ENCODE measurements at regions not wholly inside any gene's neighbourhood (a gene's known extent, or its start where the extent isn't known, plus 50 kb on each side); places are given as distances from the start of the nearest gene placed in this dataset.

- no peaks in the 10 kb centered on the region for H3K36me3 ChIP-seq (ENCODE audit: control insufficient read depth in 2 of 2, insufficient read depth in 1 of 2, low read length in 2 of 2)
- TF ChIP-seq ZIC2 (tag by site-specific recombination; IDR thresholded peaks at IDR 0.05) = 0 out of 2 replicates have a peak, but pooled peaks have one; percentile 31
- TF ChIP-seq ZNF274 (IDR thresholded peaks at IDR 0.05; ENCODE audit: low read length) = no peak
- no peak for TF ChIP-seq ZNF274 (tag by site-specific recombination; IDR thresholded peaks at IDR 0.05; ENCODE audit: borderline replicate concordance)
- POLR2A ChIA-PET = no interaction called here
- H3K4me1 ChIP-seq (ENCODE audit: control insufficient read depth, insufficient read depth, low read length) = 0 out of 2 replicates have a peak, but pooled peaks cover 2% of the 10 kb centered on the region
- no peak overlapping the region for H3K27ac ChIP-seq (ENCODE audit: extremely low read depth, low read depth, low read length)
- CTCF ChIA-PET = no interaction called here
- no peaks in the 10 kb centered on the region for H3K9me3 ChIP-seq (ENCODE audit: control insufficient read depth, insufficient read depth, low read depth, low read length)
- H3K4me3 ChIP-seq (ENCODE audit: low read depth, low read length) = no peak overlapping the region
These were observed 110.1 kb upstream of the FAR2 start for GRCh38 chr12:29039013-29039412.

- Histone ChIP-seq H3K9me3 (ENCODE audit: control insufficient read depth, insufficient read depth, low read depth, low read length) (no peaks in the 10 kb centered on the region), H3K27ac (ENCODE audit: extremely low read depth, low read depth, low read length) (no peak overlapping the region), H3K4me3 (ENCODE audit: low read depth, low read length) (no peak overlapping the region), H3K36me3 (ENCODE audit: control insufficient read depth in 2 of 2, insufficient read depth in 1 of 2, low read length in 2 of 2) (no peaks in the 10 kb centered on the region), H3K4me1 (ENCODE audit: control insufficient read depth, insufficient read depth, low read length) (0 out of 2 replicates have a peak, but pooled peaks cover 2% of the 10 kb centered on the region)
- no peak for TF ChIP-seq ZNF514 (tag by site-specific recombination; IDR thresholded peaks at IDR 0.05)
- TF ChIP-seq HIC1 (tag by site-specific recombination; IDR thresholded peaks at IDR 0.05) = peak; percentile 62
- 0 out of 2 replicates have a peak, but pooled peaks have one; percentile 13 for TF ChIP-seq ZBTB21 (tag by site-specific recombination; IDR thresholded peaks at IDR 0.05)
- peak; percentile 32; the same call in 1 of the 2 replicates for TF ChIP-seq ZEB2 (tag by site-specific recombination; IDR thresholded peaks at IDR 0.05)
- TF ChIP-seq ZBTB11 (tag by site-specific recombination; conservative IDR thresholded peaks at IDR 0.05; ENCODE audit: low read depth) = no peak
- TF ChIP-seq PRDM4 (tag by site-specific recombination; IDR thresholded peaks at IDR 0.05) = peak; percentile 51; the same call in 1 of the 2 replicates
- TF ChIP-seq TRIM28 (IDR thresholded peaks at IDR 0.05; ENCODE audit: borderline replicate concordance, low read length) = peak; percentile 46; the same call in 1 of the 2 replicates
- TF ChIP-seq, protein P1, sequence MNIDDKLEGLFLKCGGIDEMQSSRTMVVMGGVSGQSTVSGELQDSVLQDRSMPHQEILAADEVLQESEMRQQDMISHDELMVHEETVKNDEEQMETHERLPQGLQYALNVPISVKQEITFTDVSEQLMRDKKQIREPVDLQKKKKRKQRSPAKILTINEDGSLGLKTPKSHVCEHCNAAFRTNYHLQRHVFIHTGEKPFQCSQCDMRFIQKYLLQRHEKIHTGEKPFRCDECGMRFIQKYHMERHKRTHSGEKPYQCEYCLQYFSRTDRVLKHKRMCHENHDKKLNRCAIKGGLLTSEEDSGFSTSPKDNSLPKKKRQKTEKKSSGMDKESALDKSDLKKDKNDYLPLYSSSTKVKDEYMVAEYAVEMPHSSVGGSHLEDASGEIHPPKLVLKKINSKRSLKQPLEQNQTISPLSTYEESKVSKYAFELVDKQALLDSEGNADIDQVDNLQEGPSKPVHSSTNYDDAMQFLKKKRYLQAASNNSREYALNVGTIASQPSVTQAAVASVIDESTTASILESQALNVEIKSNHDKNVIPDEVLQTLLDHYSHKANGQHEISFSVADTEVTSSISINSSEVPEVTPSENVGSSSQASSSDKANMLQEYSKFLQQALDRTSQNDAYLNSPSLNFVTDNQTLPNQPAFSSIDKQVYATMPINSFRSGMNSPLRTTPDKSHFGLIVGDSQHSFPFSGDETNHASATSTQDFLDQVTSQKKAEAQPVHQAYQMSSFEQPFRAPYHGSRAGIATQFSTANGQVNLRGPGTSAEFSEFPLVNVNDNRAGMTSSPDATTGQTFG (tag by site-specific recombination; IDR thresholded peaks at IDR 0.05; ENCODE audit: borderline replicate concordance) = no peak
- TF ChIP-seq, protein P2, sequence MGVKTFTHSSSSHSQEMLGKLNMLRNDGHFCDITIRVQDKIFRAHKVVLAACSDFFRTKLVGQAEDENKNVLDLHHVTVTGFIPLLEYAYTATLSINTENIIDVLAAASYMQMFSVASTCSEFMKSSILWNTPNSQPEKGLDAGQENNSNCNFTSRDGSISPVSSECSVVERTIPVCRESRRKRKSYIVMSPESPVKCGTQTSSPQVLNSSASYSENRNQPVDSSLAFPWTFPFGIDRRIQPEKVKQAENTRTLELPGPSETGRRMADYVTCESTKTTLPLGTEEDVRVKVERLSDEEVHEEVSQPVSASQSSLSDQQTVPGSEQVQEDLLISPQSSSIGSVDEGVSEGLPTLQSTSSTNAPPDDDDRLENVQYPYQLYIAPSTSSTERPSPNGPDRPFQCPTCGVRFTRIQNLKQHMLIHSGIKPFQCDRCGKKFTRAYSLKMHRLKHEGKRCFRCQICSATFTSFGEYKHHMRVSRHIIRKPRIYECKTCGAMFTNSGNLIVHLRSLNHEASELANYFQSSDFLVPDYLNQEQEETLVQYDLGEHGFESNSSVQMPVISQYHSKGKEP (tag by site-specific recombination; IDR thresholded peaks at IDR 0.05) = peak; percentile 50; the same call in 1 of the 2 replicates
- no peak for TF ChIP-seq ZNF404 (tag by site-specific recombination; IDR thresholded peaks at IDR 0.05)
- peak; percentile 30; the same call in 1 of the 2 replicates for TF ChIP-seq ZNF629 (tag by site-specific recombination; IDR thresholded peaks at IDR 0.05)
- TF ChIP-seq FEZF1 (tag by site-specific recombination; IDR thresholded peaks at IDR 0.05) = peak; percentile 41; the same call in 1 of the 2 replicates
- ChIA-PET CTCF (no interaction called here), POLR2A (no interaction called here)
These were observed 107.5 kb upstream of the FAR2 start for GRCh38 chr12:29041621-29042020.

All from HEK293 (cell line).